Activated CD8-positive, alpha-beta memory T cell treated with anti-CD3 and anti-CD28 coated beads for 1 hour (primary cell): ENCODE measurements at regions not wholly inside any gene's neighbourhood (a gene's known extent, or its start where the extent isn't known, plus 50 kb on each side); places are given as distances from the start of the nearest gene placed in this dataset.
A peak's percentile ranks its signal among the peaks of the same experiment; 100 is the strongest.

Source experiments
- DNase-seq, 2 donors: peaks; one replicate each; pipeline ENCODE4 v3.0.0-alpha.2; 2020; ENCODE audit warnings: low read depth in 1 of 2; ENCODE audit errors: extremely low read depth in 1 of 2

DNA sequence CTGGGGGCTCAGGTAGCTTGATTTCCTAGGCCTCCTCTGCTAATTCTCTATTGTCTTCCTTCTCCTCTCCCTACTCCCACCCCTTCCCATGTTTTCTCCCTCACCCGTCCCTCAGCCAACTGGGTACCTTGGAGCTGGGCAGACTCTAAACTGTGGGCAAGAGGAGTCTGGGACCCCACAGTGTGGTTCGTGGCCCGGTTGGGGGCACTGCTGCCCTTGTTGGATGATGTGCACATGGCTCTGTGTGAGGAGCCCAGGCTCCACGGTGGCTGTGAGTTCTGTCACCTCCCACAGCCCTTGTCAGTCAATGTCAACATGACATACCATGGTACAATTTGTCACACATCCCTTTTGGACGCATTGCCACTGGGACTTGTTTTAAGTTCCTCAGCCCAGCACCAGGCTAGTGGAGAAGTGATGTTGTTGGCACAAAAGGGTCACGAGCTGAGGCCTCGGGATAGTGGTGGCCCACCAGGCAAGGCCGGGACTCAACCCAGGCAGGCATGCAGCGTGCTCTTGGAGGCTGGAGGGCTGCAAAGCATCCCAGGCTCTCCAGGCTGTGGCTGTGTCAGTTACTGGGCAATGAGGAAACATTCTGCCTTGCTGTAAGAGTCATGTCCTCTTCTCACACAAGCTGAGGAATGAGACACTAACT is 142.3 kb downstream of the TLE3 start:
- DNase-seq = no peak

- DNase-seq = no peak
These were observed 141.3 kb downstream of the TLE3 start for GRCh38 chr15:69956417-69956816.

- DNase-seq = no peak
These were observed 140.5 kb downstream of the TLE3 start for GRCh38 chr15:69957175-69957574.

GRCh38 chr15:69958496-69959084 is 139.1 kb downstream of the TLE3 start:
- DNase-seq = no peak

GRCh38 chr15:69962561-69962960 is 135.2 kb downstream of the TLE3 start:
- DNase-seq = no peak

- no peak for DNase-seq
These were observed 134.3 kb downstream of the TLE3 start for GRCh38 chr15:69963385-69963784.

DNA sequence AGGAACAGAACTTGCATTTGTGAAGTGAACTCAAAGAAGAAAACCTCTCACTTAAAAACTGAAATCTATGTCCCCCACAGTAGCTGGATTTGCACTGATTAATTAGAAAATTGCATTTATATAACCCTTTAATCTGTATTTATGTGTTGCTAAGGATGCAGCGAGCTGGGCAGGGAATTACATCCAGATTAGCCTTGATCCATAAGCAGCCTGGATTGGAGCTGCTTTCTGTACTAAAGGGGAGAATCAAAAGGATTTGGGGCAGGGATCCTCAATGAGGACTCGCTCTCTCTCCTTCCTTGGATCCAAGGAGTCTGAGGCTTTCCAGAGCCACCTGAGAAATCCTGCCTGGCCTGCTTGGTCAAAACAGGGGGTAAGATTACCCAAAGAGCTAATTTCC is 125.9 kb downstream of the TLE3 start:
- DNase-seq = no peak

DNA sequence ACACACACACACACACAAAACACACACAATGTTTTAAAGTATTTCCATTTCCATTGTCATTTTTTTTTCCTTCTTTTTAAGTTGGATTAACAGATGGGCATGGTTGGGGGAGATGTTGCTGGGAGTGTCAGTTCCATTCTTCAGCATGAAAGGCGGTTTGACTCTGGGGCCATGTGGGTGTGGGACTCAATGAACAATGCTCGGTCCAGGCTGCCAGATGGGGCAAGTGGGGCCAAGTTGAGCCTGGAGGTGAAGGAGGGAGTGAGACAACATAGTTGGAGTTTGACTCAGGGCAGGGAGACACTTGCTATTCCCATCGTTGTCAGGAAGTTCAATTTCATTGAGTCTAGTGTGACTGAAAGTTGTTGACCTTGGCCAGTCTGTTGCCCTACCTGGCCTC is 125.3 kb downstream of the TLE3 start:
- DNase-seq = no peak

DNA sequence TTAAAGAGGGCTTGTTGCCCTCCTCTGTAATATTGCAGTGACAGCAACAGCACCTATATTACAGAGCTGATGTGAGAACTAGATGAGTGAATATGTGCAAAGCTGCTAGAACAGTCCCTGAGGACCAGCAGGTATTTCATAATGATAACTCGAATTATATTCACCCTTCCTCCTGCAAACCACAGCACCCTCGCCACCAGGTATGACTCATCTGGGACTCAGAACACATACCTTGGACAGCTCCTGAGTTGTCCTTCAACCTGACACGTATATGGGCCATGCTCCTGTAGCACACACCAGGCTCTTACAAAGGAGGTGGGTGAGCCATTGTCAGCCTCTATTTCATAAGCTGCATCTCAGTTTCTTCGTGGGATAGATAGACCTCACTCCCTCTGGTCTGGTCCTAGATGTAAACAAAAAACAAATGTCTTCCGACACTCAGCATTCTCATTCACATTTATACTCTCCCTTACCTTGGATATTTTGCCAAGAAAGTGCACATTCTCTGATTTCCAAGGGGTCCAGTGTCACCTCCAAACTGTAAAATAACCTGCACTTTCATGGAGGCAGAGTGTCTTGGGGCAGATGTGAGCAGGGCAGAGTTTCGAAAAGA is 124.5 kb downstream of the TLE3 start:
- DNase-seq = no peak

- no peak for DNase-seq
These were observed 123.8 kb downstream of the TLE3 start for GRCh38 chr15:69973880-69974279.

- no peak for DNase-seq
These were observed 123.4 kb downstream of the TLE3 start for GRCh38 chr15:69974321-69974720.

GRCh38 chr15:69976366-69976994 is 121.2 kb downstream of the TLE3 start:
- DNase-seq = peak in 1 of 2 donors; percentile 18

DNA sequence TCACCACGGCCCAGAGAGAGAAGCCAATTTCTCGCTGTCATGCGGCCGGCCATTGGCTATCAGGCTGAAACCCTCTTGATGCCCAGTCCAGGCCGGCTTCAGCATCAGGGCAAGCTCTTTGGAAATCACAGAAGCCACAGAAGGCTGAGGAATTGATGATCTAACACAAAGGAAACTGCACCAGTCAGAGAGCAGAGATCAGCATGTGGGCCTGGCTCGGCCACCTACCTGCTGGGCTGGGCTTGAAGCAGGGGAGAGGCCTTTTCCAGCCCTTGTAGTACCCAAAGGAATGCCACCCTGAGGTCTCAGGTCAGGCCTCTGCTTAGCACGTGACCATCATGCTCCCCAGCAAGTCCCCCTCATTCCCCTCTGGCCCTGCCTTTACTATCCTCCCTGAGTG is 119.1 kb downstream of the TLE3 start:
- DNase-seq = no peak

- no peak for DNase-seq
These were observed 118.5 kb downstream of the TLE3 start for GRCh38 chr15:69979262-69979661.

DNA sequence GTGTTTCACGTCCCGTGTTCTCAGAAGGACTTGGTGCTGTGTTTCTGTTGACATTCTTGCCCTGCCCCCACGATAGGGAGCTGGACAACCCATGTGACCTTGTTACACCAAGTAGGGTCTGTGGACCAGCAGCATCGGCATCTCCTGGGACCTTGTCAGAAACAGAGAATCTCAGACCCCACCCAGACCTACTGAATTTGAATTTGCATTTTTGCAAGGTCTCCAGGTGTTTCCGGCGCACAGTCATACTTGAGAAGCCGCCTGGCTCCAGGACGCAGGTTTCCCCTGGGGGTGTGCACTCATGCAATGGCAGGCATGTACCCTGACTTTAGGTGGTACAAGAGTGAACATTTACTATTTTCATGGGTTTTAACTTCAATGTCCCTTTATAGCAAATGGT is 117.9 kb downstream of the TLE3 start:
- DNase-seq = no peak

- DNase-seq = no peak
These were observed 117.2 kb downstream of the TLE3 start for GRCh38 chr15:69980341-69981059.

DNA sequence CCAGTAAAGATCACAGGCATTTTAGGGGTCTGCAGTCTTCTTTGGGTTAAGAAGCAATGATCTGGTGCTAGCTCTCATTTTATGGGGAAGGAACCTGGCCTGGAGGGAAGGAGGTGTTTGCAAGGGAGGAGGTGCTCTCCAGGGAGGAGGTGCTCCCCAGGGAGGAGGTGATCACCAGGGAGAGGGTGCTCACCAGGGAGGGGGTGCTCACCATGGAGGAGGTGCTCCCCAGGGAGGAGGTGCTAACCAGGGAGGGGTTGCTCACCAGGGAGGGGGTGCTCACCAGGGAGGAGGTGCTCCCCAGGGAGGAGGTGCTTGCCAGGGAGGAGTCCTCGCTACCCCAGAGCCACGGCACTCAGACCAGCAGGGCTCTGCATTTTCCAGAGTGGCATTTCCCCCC is 115.7 kb downstream of the TLE3 start:
- DNase-seq = no peak

DNA sequence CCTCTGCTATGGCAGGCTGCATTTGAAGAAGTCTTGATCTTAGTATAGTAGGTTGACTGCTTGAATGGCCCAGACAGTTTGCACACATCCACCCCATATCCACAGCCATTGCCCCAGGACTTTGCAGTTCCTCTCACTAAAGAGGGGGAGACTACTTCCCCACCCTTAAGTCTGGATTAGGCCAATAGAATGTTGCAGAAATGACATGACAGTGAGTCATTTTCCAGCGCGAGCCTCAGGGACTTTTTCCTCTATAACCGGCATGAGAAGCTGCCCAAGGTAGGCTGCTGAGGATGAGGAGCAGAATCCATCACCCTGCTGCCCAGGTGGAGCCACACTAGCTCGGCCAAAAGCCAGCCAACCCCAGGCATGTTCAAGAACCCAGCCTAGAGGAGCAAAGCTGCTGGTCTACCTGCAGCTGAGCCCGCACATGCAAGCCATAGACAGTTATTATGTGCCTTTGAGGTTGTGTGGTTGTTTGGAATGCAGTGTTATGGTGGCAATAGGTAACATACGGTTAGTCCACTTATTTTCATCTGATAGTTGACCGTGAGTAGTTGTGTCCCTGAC is 113.9 kb downstream of the TLE3 start:
- DNase-seq = no peak

DNA sequence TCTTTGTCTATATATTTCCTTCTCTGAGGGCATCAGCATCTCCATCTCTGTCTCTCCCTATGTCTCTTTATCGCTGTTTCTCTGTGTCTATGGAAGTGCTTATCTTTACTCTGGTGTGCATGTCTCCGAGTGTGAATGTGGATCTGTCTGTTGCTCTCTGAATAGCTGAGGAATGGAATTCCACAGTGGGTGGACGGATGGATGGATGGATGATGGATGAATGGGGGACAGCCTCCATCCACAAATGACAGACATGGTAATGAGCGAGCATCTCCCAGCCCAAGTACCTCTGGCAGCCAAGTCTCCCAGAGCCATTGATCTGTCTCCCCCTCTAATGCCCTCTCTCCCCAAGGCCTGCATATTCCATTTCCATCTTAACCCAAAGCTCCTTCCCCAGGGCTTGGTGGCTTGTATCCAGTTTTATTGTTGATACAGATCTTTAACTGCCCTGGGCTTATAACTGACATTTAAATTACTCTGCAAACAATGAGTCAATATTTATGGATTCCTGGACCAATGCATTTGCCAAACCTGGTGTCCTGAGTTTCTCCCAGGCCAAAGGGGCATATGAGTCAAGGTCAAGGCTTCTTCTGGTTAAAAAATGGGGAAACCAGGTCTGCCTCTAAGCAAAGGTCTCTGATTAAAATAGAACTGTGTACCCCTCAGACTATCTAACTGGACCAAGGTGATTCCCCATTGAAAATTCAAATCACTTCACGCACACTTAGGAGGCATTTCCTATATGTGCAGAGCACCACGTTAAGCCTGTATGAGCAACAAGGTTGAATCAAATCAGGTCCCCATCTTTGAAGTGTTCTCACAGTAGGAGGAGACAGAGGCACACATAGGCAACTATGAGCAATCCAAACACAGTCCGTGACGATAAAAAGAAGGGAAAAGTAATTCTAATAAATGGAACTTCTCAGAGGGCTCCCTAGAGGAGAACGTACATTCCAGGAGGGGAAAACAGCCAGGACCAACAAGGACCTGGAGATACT is 109.9 kb downstream of the TLE3 start:
- DNase-seq = no peak
